NCI-H1105 (cell line): ENCODE measurements at regions not wholly inside any gene's neighbourhood (a gene's known extent, or its start where the extent isn't known, plus 50 kb on each side); places are given as distances from the start of the nearest gene placed in this dataset.
"Not testable (repeated sequence)": the region's sequence is repeated elsewhere in the genome, so short reads cannot be mapped to it uniquely, and the experiment has no call there.

Source experiments
- DNase-seq: peaks from one replicate; lab custom pipeline; 2025; lab: John Stamatoyannopoulos, UW

GRCh38 chr4:103996637-103997036 lies 276.9 kb upstream of the TACR3 start:
- no peak for DNase-seq

- DNase-seq, result no peak
These were observed 276.3 kb upstream of the TACR3 start for GRCh38 chr4:103996064-103996463.

- DNase-seq, result no peak
These were observed 274.3 kb upstream of the TACR3 start for GRCh38 chr4:103994059-103994458.

DNA sequence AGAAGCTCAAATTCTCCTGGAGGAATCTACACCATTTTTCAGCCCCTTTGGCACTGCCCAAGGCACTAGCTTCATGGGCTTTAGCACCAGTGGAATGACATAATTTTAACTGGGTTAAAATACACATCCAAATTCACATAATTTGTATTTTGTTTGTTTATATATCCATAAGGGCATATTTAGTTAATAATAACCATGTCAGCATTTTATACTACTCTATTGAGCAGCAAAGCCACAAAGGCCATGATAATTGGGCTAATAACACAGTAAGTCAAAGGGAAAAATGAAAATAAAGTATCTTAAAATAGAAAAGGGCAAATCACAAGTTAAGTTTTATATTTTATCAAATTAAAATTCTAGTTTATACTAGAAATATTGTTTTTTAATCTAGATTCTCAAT lies 262.7 kb upstream of the TACR3 start:
- DNase-seq, result no peak

- no peak for DNase-seq
These were observed 228.6 kb upstream of the TACR3 start for GRCh38 chr4:103948244-103949018.

GRCh38 chr4:103947617-103948016 lies 227.8 kb upstream of the TACR3 start:
- no peak for DNase-seq

- not testable (repeated sequence) for DNase-seq
These were observed 227.0 kb upstream of the TACR3 start for GRCh38 chr4:103946621-103947268.

DNA sequence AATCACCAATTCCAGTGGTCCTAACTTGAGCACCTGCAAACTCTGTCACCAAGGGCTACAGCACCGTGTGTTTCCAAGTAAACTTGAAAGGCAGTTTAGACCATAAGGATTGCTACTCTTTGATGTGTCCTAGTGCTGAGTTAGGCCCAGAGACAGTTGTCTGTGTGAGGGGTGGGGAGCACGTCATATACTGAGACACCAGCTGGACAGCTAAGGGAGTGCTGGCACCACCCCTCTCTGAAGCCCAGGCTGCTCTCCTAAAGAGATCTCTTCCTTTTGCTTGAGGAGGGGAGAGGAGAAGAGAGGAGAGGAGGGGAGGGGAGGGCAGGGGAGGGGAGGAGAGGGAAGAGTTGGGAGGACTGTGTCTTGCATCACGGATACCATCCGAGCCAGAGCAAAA lies 218.7 kb upstream of the TACR3 start:
- no peak for DNase-seq

DNA sequence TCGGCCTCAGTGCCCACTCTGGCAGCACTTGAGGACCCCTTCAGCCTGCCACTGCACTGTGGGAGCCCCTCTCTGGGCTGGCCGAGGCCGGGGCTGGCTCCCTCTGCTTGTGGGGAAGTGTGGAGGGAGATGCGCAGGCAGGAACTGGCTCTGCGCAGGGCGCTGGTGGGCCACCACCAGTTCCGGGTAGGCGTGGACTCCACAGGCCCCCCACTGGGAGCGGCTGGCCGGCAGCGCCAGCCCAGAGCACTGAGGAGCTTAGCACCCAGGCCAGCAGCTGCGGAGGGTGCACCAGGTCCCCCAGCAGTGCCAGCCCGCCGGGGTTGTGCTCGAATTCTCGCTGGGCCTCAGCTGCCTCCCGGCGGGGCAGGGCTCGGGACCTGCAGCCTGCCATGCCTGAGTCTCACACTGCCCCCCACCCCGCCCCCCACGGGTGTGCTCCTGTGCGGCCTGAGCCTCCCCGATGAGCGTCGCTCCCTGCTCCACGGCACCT lies 216.9 kb upstream of the TACR3 start:
- no peak for DNase-seq

- peak; percentile 19 for DNase-seq
These were observed 214.5 kb upstream of the TACR3 start for GRCh38 chr4:103934178-103934789.

- no peak for DNase-seq
These were observed 208.6 kb upstream of the TACR3 start for GRCh38 chr4:103928370-103928769.

DNA sequence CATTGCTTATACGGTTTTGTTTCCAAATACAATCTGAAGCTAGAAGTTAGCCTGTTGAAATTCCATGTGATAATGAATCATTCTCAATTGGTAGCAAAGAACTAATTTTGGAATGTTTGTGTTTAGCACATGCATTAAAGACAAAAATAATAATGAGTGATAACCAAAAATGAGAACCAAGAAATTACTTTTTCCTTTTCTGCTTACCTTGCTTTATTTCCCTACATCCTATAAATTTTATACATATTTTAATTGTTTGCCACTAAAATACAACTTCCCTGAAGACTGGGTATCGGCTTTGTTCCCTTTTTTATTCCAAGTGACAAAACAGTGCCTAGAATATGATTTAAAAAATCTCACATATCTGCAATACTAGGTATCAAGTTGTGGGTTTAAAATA lies 203.8 kb upstream of the TACR3 start:
- no peak for DNase-seq

- DNase-seq, result no peak
These were observed 198.4 kb upstream of the TACR3 start for GRCh38 chr4:103918214-103918613.

DNA sequence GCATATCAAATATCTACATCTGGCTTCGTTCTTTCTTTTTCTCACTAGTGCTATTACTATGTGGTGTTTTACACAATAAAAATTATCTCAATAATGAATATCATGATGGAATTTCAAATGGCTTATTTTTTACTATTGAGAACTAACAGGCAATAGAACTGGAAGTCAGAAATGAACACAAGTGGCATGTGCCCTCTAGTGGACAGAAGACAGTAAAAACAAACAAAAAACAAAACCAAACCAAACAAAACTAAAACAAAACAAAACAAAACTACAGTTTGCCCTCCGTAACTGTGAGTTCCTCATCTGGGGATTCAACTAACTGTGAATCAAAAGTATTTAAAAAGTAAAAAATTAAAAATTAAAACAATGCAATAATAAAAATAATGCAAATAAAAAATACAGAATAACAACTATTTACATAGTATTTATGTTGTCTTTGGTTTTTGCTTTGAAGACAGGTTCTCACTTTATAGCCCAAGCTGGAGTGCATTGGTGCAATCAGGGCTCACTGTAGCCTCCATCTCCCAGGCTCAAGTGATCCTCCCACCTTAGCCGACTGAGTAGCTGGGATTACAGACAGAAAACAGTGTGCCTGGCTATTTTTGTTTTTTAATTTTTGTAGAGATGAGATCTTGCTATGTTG lies 195.6 kb upstream of the TACR3 start:
- DNase-seq, result no peak

GRCh38 chr4:103907414-103907813 lies 187.6 kb upstream of the TACR3 start:
- no peak for DNase-seq

GRCh38 chr4:103904123-103904522 lies 184.3 kb upstream of the TACR3 start:
- DNase-seq, result no peak

- DNase-seq, result no peak
These were observed 182.9 kb upstream of the TACR3 start for GRCh38 chr4:103902730-103903129.

GRCh38 chr4:103895876-103896465 lies 176.2 kb upstream of the TACR3 start:
- DNase-seq, result no peak

- no peak for DNase-seq
These were observed 172.8 kb upstream of the TACR3 start for GRCh38 chr4:103892586-103892985.

- no peak for DNase-seq
These were observed 167.4 kb upstream of the TACR3 start for GRCh38 chr4:103887191-103887590.

GRCh38 chr4:103885152-103885551 lies 165.4 kb upstream of the TACR3 start:
- DNase-seq, result no peak

- no peak for DNase-seq
These were observed 147.5 kb upstream of the TACR3 start for GRCh38 chr4:103867311-103867710.
